ENCODE measurements at regions not wholly inside any gene's neighbourhood (a gene's known extent, or its start where the extent isn't known, plus 50 kb on each side); places are given as distances from the start of the nearest gene placed in this dataset.

- TF ChIP-seq CTCF (IDR thresholded peaks at IDR 0.05; ENCODE audit: control extremely low read depth in 1 of 3, insufficient read depth in 1 of 3, low read depth in 1 of 3, low read length in 3 of 3) (no peak), CHD2 (IDR thresholded peaks at IDR 0.05; ENCODE audit: low read length) (no peak), TAF1 (IDR thresholded peaks at IDR 0.05; ENCODE audit: low read depth, low read length) (no peak), YY1 (IDR thresholded peaks at IDR 0.05; ENCODE audit: low read depth, low read length) (no peak)
These were observed 160.6 kb downstream of the CAPZA3 start for GRCh38 chr12:18898470-18898869.

Measured in H1 (cell line).